Activated gamma-delta T cell treated with Interleukin-2 at 50 U/mL for 16 hours (primary cell): ENCODE measurements at regions not wholly inside any gene's neighbourhood (a gene's known extent, or its start where the extent isn't known, plus 50 kb on each side); places are given as distances from the start of the nearest gene placed in this dataset.
"Not testable (repeated sequence)": the region's sequence is repeated elsewhere in the genome, so short reads cannot be mapped to it uniquely, and the experiment has no call there.

ENCODE experiments used
- DNase-seq: peaks from one replicate; pipeline ENCODE4 v3.0.0-alpha.2; 2020

GRCh38 chr21:15119486-15119885 lies 54.7 kb upstream of the NRIP1 start:
- DNase-seq, result no peak

GRCh38 chr21:15121097-15121654 lies 56.4 kb upstream of the NRIP1 start:
- DNase-seq, result no peak

GRCh38 chr21:15121655-15122120 lies 56.9 kb upstream of the NRIP1 start:
- no peak for DNase-seq

- no peak for DNase-seq
Measured at GRCh38 chr21:15122241-15122640, 57.4 kb upstream of the NRIP1 start.

GRCh38 chr21:15124731-15125130 lies 59.9 kb upstream of the NRIP1 start:
- DNase-seq, result no peak

GRCh38 chr21:15126948-15127347 lies 62.1 kb upstream of the NRIP1 start:
- no peak for DNase-seq

- DNase-seq, result no peak
Measured at GRCh38 chr21:15127437-15127836, 62.6 kb upstream of the NRIP1 start.

- no peak for DNase-seq
Measured at GRCh38 chr21:15128267-15128666, 63.5 kb upstream of the NRIP1 start.

GRCh38 chr21:15128714-15129113 lies 63.9 kb upstream of the NRIP1 start:
- DNase-seq, result not testable (repeated sequence)

- no peak for DNase-seq
Measured at GRCh38 chr21:15130326-15130725, 65.5 kb upstream of the NRIP1 start.

- no peak for DNase-seq
Measured at GRCh38 chr21:15130751-15131150, 66.0 kb upstream of the NRIP1 start.

- no peak for DNase-seq
Measured at GRCh38 chr21:15132781-15133180, 68.0 kb upstream of the NRIP1 start.

- no peak for DNase-seq
Measured at GRCh38 chr21:15134701-15135470, 70.1 kb upstream of the NRIP1 start.

GRCh38 chr21:15135867-15136629 lies 71.2 kb upstream of the NRIP1 start:
- no peak for DNase-seq

GRCh38 chr21:15138490-15138889 lies 73.7 kb upstream of the NRIP1 start:
- no peak for DNase-seq

GRCh38 chr21:15139898-15140297 lies 75.1 kb upstream of the NRIP1 start:
- DNase-seq, result no peak

- no peak for DNase-seq
Measured at GRCh38 chr21:15140321-15141019, 75.7 kb upstream of the NRIP1 start.

- no peak for DNase-seq
Measured at GRCh38 chr21:15141261-15141970, 76.6 kb upstream of the NRIP1 start.

GRCh38 chr21:15144026-15144425 lies 79.2 kb upstream of the NRIP1 start:
- DNase-seq, result no peak

- no peak for DNase-seq
Measured at GRCh38 chr21:15148437-15148836, 83.6 kb upstream of the NRIP1 start.

GRCh38 chr21:15149600-15150224 lies 84.9 kb upstream of the NRIP1 start:
- no peak for DNase-seq
